ENCODE measurements at regions not wholly inside any gene's neighbourhood (a gene's known extent, or its start where the extent isn't known, plus 50 kb on each side); places are given as distances from the start of the nearest gene placed in this dataset.

GRCh38 chr15:95362306-95362705, 968.2 kb upstream of the NR2F2 start:
- Mint-ChIP-seq H3K9me3 (peaks cover 9% of the 10 kb centered on the region), H3K4me3 (no peak overlapping the region), H3K36me3 (no peaks in the 10 kb centered on the region), H3K27ac (no peak overlapping the region), H3K4me1 (no peaks in the 10 kb centered on the region), H3K27me3 (no peaks in the 10 kb centered on the region)
- CTCF ChIA-PET, result no interaction called here
- DNase-seq, result no peak

- H3K4me1 Mint-ChIP-seq, result no peaks in the 10 kb centered on the region
- H3K27ac Mint-ChIP-seq, result no peak overlapping the region
- no peaks in the 10 kb centered on the region for H3K36me3 Mint-ChIP-seq
- CTCF ChIA-PET, result no interaction called here
- H3K9me3 Mint-ChIP-seq, result peaks cover 9% of the 10 kb centered on the region
- H3K4me3 Mint-ChIP-seq, result no peak overlapping the region
- DNase-seq, result no peak
- no peaks in the 10 kb centered on the region for H3K27me3 Mint-ChIP-seq
These were observed 966.9 kb upstream of the NR2F2 start for GRCh38 chr15:95363646-95364045.

GRCh38 chr15:95365511-95366107, 964.9 kb upstream of the NR2F2 start:
- Mint-ChIP-seq H3K9me3 (peaks cover 9% of the 10 kb centered on the region), H3K4me3 (no peak overlapping the region), H3K4me1 (no peaks in the 10 kb centered on the region), H3K27ac (no peak overlapping the region), H3K27me3 (no peaks in the 10 kb centered on the region), H3K36me3 (no peaks in the 10 kb centered on the region)
- CTCF ChIA-PET, result interaction anchor here (0.6 kb wide), 1 partner anchor 82 kb away, joined by 3 read pairs; no protein-coding TSS in a partner anchor
- DNase-seq, result no peak

- Mint-ChIP-seq H3K9me3 (no peaks in the 10 kb centered on the region), H3K27ac (no peak overlapping the region), H3K4me3 (no peak overlapping the region), H3K36me3 (no peaks in the 10 kb centered on the region), H3K27me3 (no peaks in the 10 kb centered on the region), H3K4me1 (no peaks in the 10 kb centered on the region)
- CTCF ChIA-PET, result no interaction called here
- no peak for DNase-seq
These were observed 962.3 kb upstream of the NR2F2 start for GRCh38 chr15:95368191-95368590.

- CTCF ChIA-PET, result no interaction called here
- Mint-ChIP-seq H3K4me3 (no peak overlapping the region), H3K4me1 (no peaks in the 10 kb centered on the region), H3K27me3 (no peaks in the 10 kb centered on the region), H3K36me3 (no peaks in the 10 kb centered on the region), H3K9me3 (no peaks in the 10 kb centered on the region), H3K27ac (no peak overlapping the region)
- DNase-seq, result no peak
These were observed 961.5 kb upstream of the NR2F2 start for GRCh38 chr15:95368755-95369601.

GRCh38 chr15:95370291-95370690, 960.2 kb upstream of the NR2F2 start:
- Mint-ChIP-seq H3K4me1 (no peaks in the 10 kb centered on the region), H3K4me3 (no peak overlapping the region), H3K27me3 (no peaks in the 10 kb centered on the region), H3K27ac (no peak overlapping the region), H3K9me3 (no peaks in the 10 kb centered on the region), H3K36me3 (no peaks in the 10 kb centered on the region)
- DNase-seq, result no peak
- CTCF ChIA-PET, result no interaction called here

- Mint-ChIP-seq H3K27ac (no peak overlapping the region), H3K9me3 (no peaks in the 10 kb centered on the region), H3K4me1 (no peaks in the 10 kb centered on the region), H3K27me3 (no peaks in the 10 kb centered on the region), H3K4me3 (no peak overlapping the region), H3K36me3 (no peaks in the 10 kb centered on the region)
- CTCF ChIA-PET, result no interaction called here
- DNase-seq, result no peak
These were observed 958.8 kb upstream of the NR2F2 start for GRCh38 chr15:95371664-95372063.

GRCh38 chr15:95375281-95375680, 955.2 kb upstream of the NR2F2 start:
- Mint-ChIP-seq H3K36me3 (no peaks in the 10 kb centered on the region), H3K4me3 (no peak overlapping the region), H3K9me3 (no peaks in the 10 kb centered on the region), H3K27ac (no peak overlapping the region), H3K4me1 (no peaks in the 10 kb centered on the region), H3K27me3 (no peaks in the 10 kb centered on the region)
- DNase-seq, result no peak
- CTCF ChIA-PET, result no interaction called here

GRCh38 chr15:95377258-95377852, 953.1 kb upstream of the NR2F2 start:
- H3K27me3 Mint-ChIP-seq, result no peaks in the 10 kb centered on the region
- no peaks in the 10 kb centered on the region for H3K36me3 Mint-ChIP-seq
- no peaks in the 10 kb centered on the region for H3K4me1 Mint-ChIP-seq
- CTCF ChIA-PET, result no interaction called here
- no peak overlapping the region for H3K4me3 Mint-ChIP-seq
- DNase-seq, result no peak
- H3K9me3 Mint-ChIP-seq, result no peaks in the 10 kb centered on the region
- no peak overlapping the region for H3K27ac Mint-ChIP-seq

- H3K4me3 Mint-ChIP-seq, result no peak overlapping the region
- CTCF ChIA-PET, result no interaction called here
- no peaks in the 10 kb centered on the region for H3K36me3 Mint-ChIP-seq
- H3K4me1 Mint-ChIP-seq, result no peaks in the 10 kb centered on the region
- DNase-seq, result no peak
- H3K9me3 Mint-ChIP-seq, result peaks cover 4% of the 10 kb centered on the region
- no peaks in the 10 kb centered on the region for H3K27me3 Mint-ChIP-seq
- no peak overlapping the region for H3K27ac Mint-ChIP-seq
These were observed 936.1 kb upstream of the NR2F2 start for GRCh38 chr15:95394186-95395067.

GRCh38 chr15:95400428-95400827, 930.1 kb upstream of the NR2F2 start:
- Mint-ChIP-seq H3K4me3 (no peak overlapping the region), H3K27ac (no peak overlapping the region), H3K36me3 (no peaks in the 10 kb centered on the region), H3K27me3 (no peaks in the 10 kb centered on the region), H3K9me3 (peaks cover 3% of the 10 kb centered on the region), H3K4me1 (no peaks in the 10 kb centered on the region)
- no peak for DNase-seq
- CTCF ChIA-PET, result no interaction called here

GRCh38 chr15:95401587-95401986, 928.9 kb upstream of the NR2F2 start:
- no peak for DNase-seq
- no peaks in the 10 kb centered on the region for H3K4me1 Mint-ChIP-seq
- no peaks in the 10 kb centered on the region for H3K36me3 Mint-ChIP-seq
- peaks cover under 1% of the 10 kb centered on the region for H3K9me3 Mint-ChIP-seq
- H3K4me3 Mint-ChIP-seq, result no peak overlapping the region
- H3K27me3 Mint-ChIP-seq, result no peaks in the 10 kb centered on the region
- CTCF ChIA-PET, result no interaction called here
- no peak overlapping the region for H3K27ac Mint-ChIP-seq

GRCh38 chr15:95405447-95405846, 925.1 kb upstream of the NR2F2 start:
- Mint-ChIP-seq H3K4me1 (peaks cover 2% of the 10 kb centered on the region), H3K9me3 (no peaks in the 10 kb centered on the region), H3K36me3 (no peaks in the 10 kb centered on the region), H3K27ac (no peak overlapping the region), H3K4me3 (no peak overlapping the region), H3K27me3 (no peaks in the 10 kb centered on the region)
- CTCF ChIA-PET, result no interaction called here
- no peak for DNase-seq

GRCh38 chr15:95407534-95407933, 923.0 kb upstream of the NR2F2 start:
- H3K27ac Mint-ChIP-seq, result no peak overlapping the region
- peaks cover 2% of the 10 kb centered on the region for H3K4me1 Mint-ChIP-seq
- H3K4me3 Mint-ChIP-seq, result no peak overlapping the region
- H3K27me3 Mint-ChIP-seq, result no peaks in the 10 kb centered on the region
- no peaks in the 10 kb centered on the region for H3K36me3 Mint-ChIP-seq
- CTCF ChIA-PET, result no interaction called here
- no peaks in the 10 kb centered on the region for H3K9me3 Mint-ChIP-seq
- no peak for DNase-seq
